ENCODE measurements at regions not wholly inside any gene's neighbourhood (a gene's known extent, or its start where the extent isn't known, plus 50 kb on each side); places are given as distances from the start of the nearest gene placed in this dataset.

- CTCF ChIA-PET: no interaction called here
- no peak overlapping the region for H3K4me2 ChIP-seq (ENCODE audit: insufficient read depth, low read length)
- no peaks in the 10 kb centered on the region for H4K20me1 ChIP-seq (replicated peaks; ENCODE audit: control insufficient read depth, extremely low read depth, insufficient read depth, low read length)
- POLR2A ChIA-PET: no interaction called here
- DNase-seq (ENCODE audit: low read depth, low spot score) (no peak), FAIRE-seq (no peak)
- no peaks in the 10 kb centered on the region for H3K36me3 ChIP-seq (ENCODE audit: control insufficient read depth in 2 of 2, extremely low read depth in 1 of 2, insufficient read depth in 2 of 2, low read length in 2 of 2)
- no peaks in the 10 kb centered on the region for H3K9me1 ChIP-seq (replicated peaks; ENCODE audit: control insufficient read depth, extremely low read depth, insufficient read depth, low read length)
- H3K9ac ChIP-seq (replicated peaks; ENCODE audit: extremely low read depth, insufficient read depth, low read length): no peak overlapping the region
- no peak overlapping the region for H3K4me3 ChIP-seq (replicated peaks in 1 of 3; ENCODE audit: insufficient read depth in 1 of 3, low read depth in 1 of 3, low read length in 3 of 3)
- intact Hi-C loops (cut with micrococcal nuclease): no loop called here
- no peak overlapping the region for H2AFZ ChIP-seq (ENCODE audit: low read depth, low read length)
- TF ChIP-seq POLR2A (IDR thresholded peaks at IDR 0.05; ENCODE audit: low read depth, low read length) (no peak), FOS (IDR thresholded peaks at IDR 0.05; ENCODE audit: borderline replicate concordance, insufficient read depth, low read length) (no peak), JUN (IDR thresholded peaks at IDR 0.05; ENCODE audit: borderline replicate concordance, insufficient read depth, insufficient read length, low read depth) (no peak), EZH2 (IDR thresholded peaks at IDR 0.05; ENCODE audit: borderline replicate concordance, low read depth, low read length, severe bottlenecking) (no peak), CTCF (IDR thresholded peaks at IDR 0.05; ENCODE audit: extremely low read depth in 1 of 2, insufficient read depth in 1 of 2, low read depth in 1 of 2, low read length in 2 of 2) (no peak), GATA2 (IDR thresholded peaks at IDR 0.05; ENCODE audit: insufficient read depth, insufficient read length, low read depth, low read length) (no peak)
- H3K79me2 ChIP-seq (ENCODE audit: control insufficient read depth, insufficient read depth, low read length): no peaks in the 10 kb centered on the region
- peaks cover 1% of the 10 kb centered on the region for H3K9me3 ChIP-seq (replicated peaks; ENCODE audit: control insufficient read depth, insufficient read depth, low read length)
- dilution Hi-C loops (cut with MboI; ENCODE audit: extremely low pct_ligation_motif_present, low sequenced_read_pairs): no loop called here
- no peaks in the 10 kb centered on the region for H3K4me1 ChIP-seq (ENCODE audit: control insufficient read depth, extremely low read depth, insufficient read depth, low read length)
- H3K27ac ChIP-seq (ENCODE audit: insufficient read depth, low read depth, low read length): no peak overlapping the region
- BruUV-seq (replicated peaks): no TSS peak
- H3K27me3 ChIP-seq (ENCODE audit: control insufficient read depth in 2 of 2, insufficient read depth in 2 of 2, low read length in 2 of 2): no peaks in the 10 kb centered on the region
Observed at GRCh38 chr9:12141422-12141821, 551.8 kb upstream of the TYRP1 start.
